LNCAP (cell line): ENCODE measurements at regions not wholly inside any gene's neighbourhood (a gene's known extent, or its start where the extent isn't known, plus 50 kb on each side); places are given as distances from the start of the nearest gene placed in this dataset.

Source experiments
- CTCF ChIP-seq: fragments of 450-650 bp; IDR thresholded peaks from 2 replicates; pipeline ENCODE4 v1.5.1; 2017; ENCODE audit warnings: mild to moderate bottlenecking

GRCh38 chr10:69731698-69732097 lies 70.0 kb upstream of the COL13A1 start:
- no peak for TF ChIP-seq CTCF

GRCh38 chr10:69732147-69732825 lies 69.4 kb upstream of the COL13A1 start:
- TF ChIP-seq CTCF, result no peak

GRCh38 chr10:69732826-69733150 lies 68.9 kb upstream of the COL13A1 start:
- TF ChIP-seq CTCF, result no peak

- no peak for TF ChIP-seq CTCF
These were observed 67.9 kb upstream of the COL13A1 start for GRCh38 chr10:69733791-69734261.

- no peak for TF ChIP-seq CTCF
These were observed 67.3 kb upstream of the COL13A1 start for GRCh38 chr10:69734416-69734796.

GRCh38 chr10:69734797-69735468 lies 66.8 kb upstream of the COL13A1 start:
- TF ChIP-seq CTCF, result no peak

GRCh38 chr10:69736886-69737641 lies 64.6 kb upstream of the COL13A1 start:
- TF ChIP-seq CTCF, result no peak
